ENCODE measurements at regions not wholly inside any gene's neighbourhood (a gene's known extent, or its start where the extent isn't known, plus 50 kb on each side); places are given as distances from the start of the nearest gene placed in this dataset.

DNA sequence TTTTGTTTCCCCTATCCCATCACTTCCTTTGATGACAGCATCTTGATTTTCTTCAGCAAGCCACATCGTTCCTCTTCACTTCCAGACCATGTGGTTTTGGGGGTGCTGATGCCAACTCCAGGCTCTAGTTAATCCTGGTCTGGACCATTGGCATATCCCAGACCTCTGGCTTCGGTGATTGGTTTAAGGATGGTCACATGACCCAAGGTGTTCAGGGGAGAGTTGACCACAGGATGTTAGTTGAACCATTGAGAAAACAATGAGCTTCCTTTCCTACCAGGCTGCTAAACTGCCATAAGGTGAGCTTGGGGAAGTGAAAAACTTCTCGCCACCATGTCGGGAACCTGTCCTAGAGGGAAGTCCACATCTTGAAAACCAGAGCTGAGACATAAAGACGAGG, 60.9 kb upstream of the TLR3 start:
- TF ChIP-seq, protein P1, sequence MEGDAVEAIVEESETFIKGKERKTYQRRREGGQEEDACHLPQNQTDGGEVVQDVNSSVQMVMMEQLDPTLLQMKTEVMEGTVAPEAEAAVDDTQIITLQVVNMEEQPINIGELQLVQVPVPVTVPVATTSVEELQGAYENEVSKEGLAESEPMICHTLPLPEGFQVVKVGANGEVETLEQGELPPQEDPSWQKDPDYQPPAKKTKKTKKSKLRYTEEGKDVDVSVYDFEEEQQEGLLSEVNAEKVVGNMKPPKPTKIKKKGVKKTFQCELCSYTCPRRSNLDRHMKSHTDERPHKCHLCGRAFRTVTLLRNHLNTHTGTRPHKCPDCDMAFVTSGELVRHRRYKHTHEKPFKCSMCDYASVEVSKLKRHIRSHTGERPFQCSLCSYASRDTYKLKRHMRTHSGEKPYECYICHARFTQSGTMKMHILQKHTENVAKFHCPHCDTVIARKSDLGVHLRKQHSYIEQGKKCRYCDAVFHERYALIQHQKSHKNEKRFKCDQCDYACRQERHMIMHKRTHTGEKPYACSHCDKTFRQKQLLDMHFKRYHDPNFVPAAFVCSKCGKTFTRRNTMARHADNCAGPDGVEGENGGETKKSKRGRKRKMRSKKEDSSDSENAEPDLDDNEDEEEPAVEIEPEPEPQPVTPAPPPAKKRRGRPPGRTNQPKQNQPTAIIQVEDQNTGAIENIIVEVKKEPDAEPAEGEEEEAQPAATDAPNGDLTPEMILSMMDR (IDR thresholded peaks at IDR 0.05): no peak
- TF ChIP-seq SP1 (CRISPR knock-in tag; conservative IDR thresholded peaks at IDR 0.05): no peak
- TF ChIP-seq NR3C1 (CRISPR knock-in tag; conservative IDR thresholded peaks at IDR 0.05; ENCODE audit: low read depth): no peak
- no peak for TF ChIP-seq ZNF671 (CRISPR knock-in tag; IDR thresholded peaks at IDR 0.05)
- TF ChIP-seq TEAD1 (CRISPR knock-in tag; IDR thresholded peaks at IDR 0.05): no peak
- TF ChIP-seq RELA (CRISPR knock-in tag; IDR thresholded peaks at IDR 0.05; ENCODE audit: borderline replicate concordance): no peak
- no peak for TF ChIP-seq ATF1 (CRISPR knock-in tag; IDR thresholded peaks at IDR 0.05)
- no peak for TF ChIP-seq JUN (CRISPR knock-in tag; IDR thresholded peaks at IDR 0.05)
- TF ChIP-seq, protein P2, sequence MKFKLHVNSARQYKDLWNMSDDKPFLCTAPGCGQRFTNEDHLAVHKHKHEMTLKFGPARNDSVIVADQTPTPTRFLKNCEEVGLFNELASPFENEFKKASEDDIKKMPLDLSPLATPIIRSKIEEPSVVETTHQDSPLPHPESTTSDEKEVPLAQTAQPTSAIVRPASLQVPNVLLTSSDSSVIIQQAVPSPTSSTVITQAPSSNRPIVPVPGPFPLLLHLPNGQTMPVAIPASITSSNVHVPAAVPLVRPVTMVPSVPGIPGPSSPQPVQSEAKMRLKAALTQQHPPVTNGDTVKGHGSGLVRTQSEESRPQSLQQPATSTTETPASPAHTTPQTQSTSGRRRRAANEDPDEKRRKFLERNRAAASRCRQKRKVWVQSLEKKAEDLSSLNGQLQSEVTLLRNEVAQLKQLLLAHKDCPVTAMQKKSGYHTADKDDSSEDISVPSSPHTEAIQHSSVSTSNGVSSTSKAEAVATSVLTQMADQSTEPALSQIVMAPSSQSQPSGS (CRISPR knock-in tag; IDR thresholded peaks at IDR 0.05; ENCODE audit: borderline replicate concordance, low read depth): no peak
